Esophagus (tissue), 2 donors: ENCODE measurements at regions not wholly inside any gene's neighbourhood (a gene's known extent, or its start where the extent isn't known, plus 50 kb on each side); places are given as distances from the start of the nearest gene placed in this dataset.

Experiments used
- H3K27ac ChIP-seq, 2 donors: one replicate each; pipeline ENCODE4 v1.5.1; 2013; ENCODE audit warnings: low read depth in 2 of 2, mild to moderate bottlenecking in 2 of 2, inconsistent platforms in 1 of 2, low read length in 1 of 2, moderate library complexity in 1 of 2
- H3K27me3 ChIP-seq, 2 donors: one replicate each; pipeline ENCODE4 v1.6.1; 2013; ENCODE audit warnings: low read length in 2 of 2, control low read depth in 1 of 2, mild to moderate bottlenecking in 1 of 2; ENCODE audit not compliant: insufficient read depth in 2 of 2, control insufficient read depth in 1 of 2
- H3K36me3 ChIP-seq, 2 donors: one replicate each; pipeline ENCODE4 v1.6.1; 2013; ENCODE audit warnings: low read length in 1 of 2; ENCODE audit not compliant: control insufficient read depth in 2 of 2, insufficient read depth in 2 of 2
- H3K4me1 ChIP-seq, 2 donors: one replicate each; pipeline ENCODE4 v1.6.1; 2013; ENCODE audit warnings: low read length in 1 of 2; ENCODE audit not compliant: control insufficient read depth in 2 of 2, insufficient read depth in 2 of 2
- H3K4me3 ChIP-seq, 2 donors: one replicate each; pipeline ENCODE4 v1.5.1; 2013; ENCODE audit warnings: low read length in 2 of 2, mild to moderate bottlenecking in 2 of 2, low read depth in 1 of 2, moderate library complexity in 1 of 2
- H3K9me3 ChIP-seq, 2 donors: one replicate each; pipeline ENCODE4 v1.6.1; 2013; ENCODE audit warnings: mild to moderate bottlenecking in 2 of 2, low read depth in 1 of 2, low read length in 1 of 2, moderate library complexity in 1 of 2; ENCODE audit not compliant: control insufficient read depth in 2 of 2, insufficient read depth in 1 of 2
- WGBS, 2 donors: extraction: QIAGEN DNeasy Blood & Tissue Kit; methylation state at CpG; one replicate each; pipeline ENCODE4 v1.1.7; 2013; 5-methylcytosine and 5-hydroxymethylcytosine counted together
- donor health status: healthy with polysubstance abuse.
- donor health status: Bipolar disorder and iron deficiency.

GRCh38 chr2:150088538-150088937 is 398.9 kb downstream of the RND3 start:
- no peaks in the 10 kb centered on the region for H3K27me3 ChIP-seq
- H3K9me3 ChIP-seq, result no peaks in the 10 kb centered on the region
- no peaks in the 10 kb centered on the region for H3K4me1 ChIP-seq
- 94 to 95% methylated on average over 3 of the region's 3 CpGs for WGBS, 2 donors
- H3K27ac ChIP-seq, result no peak overlapping the region
- H3K4me3 ChIP-seq, result no peak overlapping the region
- H3K36me3 ChIP-seq, result no peaks in the 10 kb centered on the region

DNA sequence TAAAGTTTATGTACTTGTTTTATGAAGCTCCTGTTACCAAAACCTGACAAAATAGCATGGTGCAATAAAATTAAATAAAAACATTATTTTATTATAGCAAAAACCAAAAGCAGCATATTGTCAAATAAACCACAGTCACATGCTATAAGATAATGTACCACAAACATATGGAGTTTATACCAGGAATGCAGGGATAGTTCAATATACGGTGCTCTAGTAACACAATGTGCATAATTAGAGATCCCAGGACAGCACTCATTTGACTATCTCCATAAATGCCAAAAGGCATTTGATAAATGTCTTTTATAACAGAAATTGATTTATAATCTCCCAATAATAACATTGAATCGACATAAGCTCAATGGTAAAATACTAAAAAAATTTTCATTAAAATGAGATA is 402.0 kb downstream of the RND3 start:
- H3K36me3 ChIP-seq, result no peaks in the 10 kb centered on the region
- H3K4me1 ChIP-seq, result no peaks in the 10 kb centered on the region
- 94 to 95% methylated on average over 2 of the region's 2 CpGs for WGBS, 2 donors
- no peak overlapping the region for H3K27ac ChIP-seq
- H3K4me3 ChIP-seq, result no peak overlapping the region
- H3K9me3 ChIP-seq, result no peaks in the 10 kb centered on the region
- H3K27me3 ChIP-seq, result no peaks in the 10 kb centered on the region

DNA sequence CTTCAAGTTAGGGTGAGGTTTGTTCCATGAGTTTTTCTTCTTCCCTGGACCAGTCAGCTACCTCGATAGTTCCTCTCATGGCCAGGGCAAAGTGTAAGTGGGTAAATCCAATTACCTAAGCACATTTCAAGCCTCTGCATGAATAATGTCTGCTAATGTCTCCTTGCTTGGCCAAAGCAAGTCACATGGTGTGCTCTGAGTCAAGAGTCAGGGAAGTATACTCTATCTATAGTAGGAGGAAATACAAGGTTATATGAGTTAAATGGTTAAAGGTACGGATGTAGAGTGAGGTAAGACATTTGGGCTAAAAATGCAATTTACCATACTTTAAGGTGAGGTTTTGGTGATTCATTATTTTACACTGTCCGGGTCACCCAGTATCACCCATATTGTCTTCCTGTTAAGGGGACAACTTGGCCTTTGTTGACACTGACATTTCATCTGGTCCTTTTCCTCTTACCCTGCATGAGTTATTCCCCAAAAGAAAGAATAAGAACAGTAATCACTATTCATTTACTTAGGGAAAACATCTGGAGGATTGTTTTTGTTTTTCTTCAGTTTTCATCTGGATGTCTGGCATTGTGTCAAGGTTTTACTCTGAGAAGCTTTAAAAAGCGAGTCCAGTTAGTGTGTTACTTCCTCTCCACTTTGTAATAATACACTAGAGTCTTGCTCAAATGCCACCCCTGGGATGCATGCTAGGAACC is 405.5 kb downstream of the RND3 start:
- Histone ChIP-seq H3K9me3 (no peaks in the 10 kb centered on the region), H3K4me3 (no peak overlapping the region), H3K27ac (no peak overlapping the region), H3K36me3 (no peaks in the 10 kb centered on the region), H3K4me1 (no peaks in the 10 kb centered on the region), H3K27me3 (no peaks in the 10 kb centered on the region)
- 64 to 73% methylated on average over 4 of the region's 4 CpGs for WGBS, 2 donors

GRCh38 chr2:150076281-150076680 is 411.2 kb downstream of the RND3 start:
- Histone ChIP-seq H3K27me3 (no peaks in the 10 kb centered on the region), H3K4me3 (no peak overlapping the region), H3K36me3 (no peaks in the 10 kb centered on the region), H3K4me1 (no peaks in the 10 kb centered on the region), H3K27ac (no peak overlapping the region), H3K9me3 (no peaks in the 10 kb centered on the region)
- WGBS, 2 donors, result 50 to 58% methylated on average over 1 of the region's 1 CpG

- 79 to 86% methylated on average over 2 of the region's 2 CpGs for WGBS, 2 donors
- no peaks in the 10 kb centered on the region for H3K9me3 ChIP-seq
- no peaks in the 10 kb centered on the region for H3K4me1 ChIP-seq
- H3K27me3 ChIP-seq, result no peaks in the 10 kb centered on the region
- no peak overlapping the region for H3K4me3 ChIP-seq
- H3K36me3 ChIP-seq, result no peaks in the 10 kb centered on the region
- no peak overlapping the region for H3K27ac ChIP-seq
These were observed 411.6 kb downstream of the RND3 start for GRCh38 chr2:150075831-150076230.

DNA sequence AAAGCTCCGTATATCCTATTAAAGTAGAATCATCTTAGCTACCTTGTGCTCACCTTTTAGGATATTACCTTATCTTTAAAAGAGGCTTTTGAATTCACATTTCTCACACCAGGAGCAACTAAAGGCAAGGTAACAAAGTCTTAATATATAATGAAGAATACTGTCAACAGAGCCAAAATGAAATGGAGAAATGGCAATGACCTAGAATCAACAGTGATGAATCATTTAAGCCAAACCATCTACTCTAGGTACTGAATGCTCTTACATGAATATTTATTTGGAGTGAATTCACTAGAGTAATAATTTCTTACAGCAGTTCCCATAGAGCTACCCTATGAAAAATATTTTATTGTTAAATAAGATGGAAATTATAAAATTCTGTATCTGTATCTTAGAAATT is 421.0 kb downstream of the RND3 start:
- WGBS, 2 donors, result 79 to 89% methylated on average over 1 of the region's 1 CpG
- Histone ChIP-seq H3K27me3 (no peaks in the 10 kb centered on the region), H3K4me3 (no peak overlapping the region)

DNA sequence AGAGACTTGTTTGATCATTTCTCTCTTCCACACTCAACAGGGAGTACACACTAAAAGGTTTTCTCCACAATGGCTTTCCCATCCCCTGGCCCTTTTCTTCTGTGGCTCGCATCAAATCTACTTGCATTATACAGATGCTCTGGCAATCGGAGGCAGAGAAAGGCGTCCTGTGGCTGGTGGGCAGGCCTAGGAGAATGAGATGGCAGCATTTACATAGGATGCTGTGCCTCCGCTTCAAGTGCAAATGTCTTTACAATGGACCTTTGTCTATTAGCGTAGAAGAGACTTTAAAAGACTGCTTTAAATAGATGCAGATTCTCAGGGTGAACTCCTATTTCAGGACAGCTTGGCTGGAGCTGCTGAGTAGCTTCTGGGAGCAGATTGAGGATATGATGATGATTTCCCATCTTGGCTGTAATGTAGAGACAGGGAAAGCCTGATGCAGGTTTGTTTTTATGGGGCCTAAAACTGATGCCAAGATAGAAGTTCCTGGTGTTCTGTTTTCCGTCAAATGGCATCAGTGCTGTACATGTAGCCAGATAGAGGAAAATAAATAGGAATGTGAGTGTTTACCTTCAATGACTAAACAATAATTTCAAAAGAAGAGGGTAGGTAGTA is 423.4 kb downstream of the RND3 start:
- Histone ChIP-seq H3K4me1 (no peaks in the 10 kb centered on the region), H3K4me3 (no peak overlapping the region), H3K36me3 (no peaks in the 10 kb centered on the region), H3K9me3 (no peaks in the 10 kb centered on the region), H3K27ac (no peak overlapping the region), H3K27me3 (no peaks in the 10 kb centered on the region)
- 89 to 90% methylated on average over 6 of the region's 6 CpGs for WGBS, 2 donors

More for the DNA sequence above, 421.0 kb downstream of the RND3 start:
- H3K4me1 ChIP-seq, result no peaks in the 10 kb centered on the region
- H3K27ac ChIP-seq, result no peak overlapping the region
- H3K9me3 ChIP-seq, result no peaks in the 10 kb centered on the region
- no peaks in the 10 kb centered on the region for H3K36me3 ChIP-seq

- H3K36me3 ChIP-seq, result no peaks in the 10 kb centered on the region
- WGBS, 2 donors, result 38 to 58% methylated on average over 2 of the region's 2 CpGs
- no peak overlapping the region for H3K27ac ChIP-seq
- H3K9me3 ChIP-seq, result no peaks in the 10 kb centered on the region
- H3K4me3 ChIP-seq, result no peak overlapping the region
- H3K4me1 ChIP-seq, result no peaks in the 10 kb centered on the region
- H3K27me3 ChIP-seq, result no peaks in the 10 kb centered on the region
These were observed 424.0 kb downstream of the RND3 start for GRCh38 chr2:150063432-150063889.

DNA sequence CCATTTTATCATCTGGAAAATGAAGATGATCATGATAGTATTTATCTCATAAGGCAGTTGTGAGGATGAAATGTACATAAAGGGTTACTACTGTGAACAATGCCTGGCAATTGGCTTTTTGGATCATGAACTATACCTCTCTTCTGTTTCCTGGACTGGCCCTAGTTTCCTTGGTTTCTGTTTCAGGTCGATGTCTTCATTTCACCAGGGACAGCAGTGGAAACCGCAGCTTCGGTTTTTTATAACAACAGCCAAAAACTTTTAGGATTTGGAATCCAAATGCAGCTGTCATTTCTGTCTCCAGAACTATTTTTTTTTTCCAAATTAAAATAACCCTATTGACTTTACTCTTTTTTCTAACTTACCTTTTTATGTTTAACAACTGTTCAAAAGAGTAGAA is 425.1 kb downstream of the RND3 start:
- no peaks in the 10 kb centered on the region for H3K36me3 ChIP-seq
- no peak overlapping the region for H3K4me3 ChIP-seq
- H3K4me1 ChIP-seq, result no peaks in the 10 kb centered on the region
- no peak overlapping the region for H3K27ac ChIP-seq
- H3K27me3 ChIP-seq, result no peaks in the 10 kb centered on the region
- H3K9me3 ChIP-seq, result no peaks in the 10 kb centered on the region
- 30 to 52% methylated on average over 3 of the region's 3 CpGs for WGBS, 2 donors

DNA sequence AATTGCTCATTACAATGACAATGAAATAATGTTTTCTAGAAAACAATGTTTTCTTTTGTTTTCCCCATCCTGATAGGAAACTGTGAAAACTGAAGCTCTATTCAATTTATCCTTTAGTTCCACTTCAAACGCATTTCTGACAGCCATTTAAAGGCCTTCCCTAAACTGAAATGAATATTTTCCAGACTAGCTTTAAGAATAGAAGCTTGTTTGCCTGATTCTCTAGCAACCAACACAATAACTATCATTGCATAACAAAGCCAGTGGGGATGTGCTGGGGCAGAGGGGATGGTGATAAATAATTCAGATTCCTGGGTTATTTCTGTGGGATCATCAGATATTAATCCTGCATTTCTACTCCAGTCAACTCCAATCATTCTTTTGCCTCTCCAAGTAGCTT is 427.1 kb downstream of the RND3 start:
- H3K27ac ChIP-seq, result no peak overlapping the region
- no peaks in the 10 kb centered on the region for H3K27me3 ChIP-seq
- H3K4me1 ChIP-seq, result no peaks in the 10 kb centered on the region
- H3K36me3 ChIP-seq, result no peaks in the 10 kb centered on the region
- 41 to 42% methylated on average over 1 of the region's 1 CpG for WGBS, 2 donors
- no peak overlapping the region for H3K4me3 ChIP-seq
- no peaks in the 10 kb centered on the region for H3K9me3 ChIP-seq
